ENCODE measurements at regions not wholly inside any gene's neighbourhood (a gene's known extent, or its start where the extent isn't known, plus 50 kb on each side); places are given as distances from the start of the nearest gene placed in this dataset.

DNA sequence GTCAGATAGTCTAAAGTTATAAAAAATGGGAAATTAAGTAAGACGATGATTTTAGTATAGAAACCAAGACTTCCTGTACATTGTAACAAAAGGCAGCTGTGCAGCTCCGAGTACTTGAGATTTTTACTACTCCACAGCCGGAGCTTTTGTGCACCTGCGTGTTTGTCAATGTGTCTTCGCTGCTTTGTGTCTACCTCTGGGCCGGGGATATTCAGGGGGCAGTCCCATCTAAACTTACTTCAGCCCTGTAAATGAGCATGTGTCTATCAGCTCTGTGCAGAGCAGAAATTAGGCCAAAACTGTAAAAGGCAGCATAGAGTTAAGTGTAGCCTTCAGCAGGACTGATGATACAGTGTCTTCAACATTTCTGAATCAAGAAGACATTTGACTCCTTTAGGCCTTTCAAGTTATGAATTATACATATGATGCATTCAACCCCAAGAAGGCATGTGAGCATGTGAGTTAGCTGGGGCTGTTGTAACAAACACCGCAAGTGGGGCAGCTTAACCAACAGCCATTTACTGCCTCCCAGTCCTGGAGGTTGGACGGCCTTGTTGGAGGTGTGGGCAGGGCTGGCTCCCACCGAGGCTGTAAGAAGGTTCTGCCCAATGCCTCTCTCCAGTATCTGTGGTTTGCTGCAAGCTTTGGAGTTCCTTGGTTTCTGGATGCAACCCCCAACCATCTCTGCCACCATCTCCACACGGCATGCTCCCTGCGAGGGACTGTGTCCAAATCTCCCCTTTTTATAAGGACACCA is 191.0 kb upstream of the IRS2 start:
- DNase-seq (ENCODE audit: low spot score): no peak

DNA sequence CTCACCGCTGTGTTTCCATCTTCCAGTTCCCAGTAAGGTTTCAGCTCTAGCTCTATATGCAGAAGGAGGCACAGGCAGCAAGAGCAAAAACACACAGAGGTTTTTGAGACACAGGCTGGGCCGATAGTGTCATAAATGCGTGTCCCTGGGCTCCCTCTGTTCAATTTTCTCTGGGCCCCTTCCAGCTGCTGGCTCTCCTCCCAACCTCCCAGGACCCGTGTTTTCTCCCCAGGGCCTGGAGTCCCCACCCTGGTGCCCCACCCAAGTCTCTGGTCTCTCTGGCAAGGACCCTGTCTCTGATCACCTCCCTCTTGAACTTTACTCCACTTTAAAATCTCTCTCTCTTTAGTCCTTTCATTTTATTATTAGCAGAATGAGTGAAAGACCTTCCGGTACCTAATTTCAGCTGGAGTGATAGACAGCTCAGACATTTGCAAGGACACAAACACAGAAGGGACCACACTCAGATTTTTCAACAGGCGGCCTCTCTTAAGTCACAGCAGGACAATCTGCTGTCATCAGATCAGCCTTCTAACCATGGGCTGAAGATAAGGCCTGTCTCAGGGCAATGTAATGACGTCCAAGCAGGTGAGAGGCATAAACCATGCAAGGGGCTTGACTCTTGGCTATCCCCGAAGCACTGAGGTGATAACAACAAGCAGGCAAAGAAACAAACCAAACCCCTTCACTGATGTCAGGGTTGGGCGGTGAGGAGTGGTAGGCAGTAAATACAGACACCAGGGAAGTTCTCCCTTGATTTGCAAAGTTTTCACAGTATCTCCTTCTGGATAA is 190.0 kb upstream of the IRS2 start:
- DNase-seq (ENCODE audit: low spot score): no peak

DNA sequence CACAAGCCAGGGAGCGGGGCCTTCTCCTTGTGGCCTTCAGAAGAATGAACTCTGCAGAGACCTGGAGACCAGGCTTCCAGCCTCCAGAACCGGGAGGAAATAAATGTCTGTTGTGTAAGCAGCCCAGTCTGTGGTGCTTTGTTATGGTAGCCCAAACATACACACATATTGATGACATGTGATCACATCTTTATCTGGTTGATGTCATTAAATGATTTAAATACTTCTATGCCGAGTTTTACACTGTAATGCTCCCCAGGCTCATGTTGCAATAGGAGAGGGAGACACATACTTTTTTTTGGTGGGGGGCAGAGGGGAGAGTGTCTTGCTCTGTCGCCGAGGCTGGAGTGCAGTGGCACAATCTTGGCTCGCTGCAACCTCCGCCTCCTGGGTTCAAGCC is 188.0 kb upstream of the IRS2 start:
- DNase-seq (ENCODE audit: low spot score): no peak

DNA sequence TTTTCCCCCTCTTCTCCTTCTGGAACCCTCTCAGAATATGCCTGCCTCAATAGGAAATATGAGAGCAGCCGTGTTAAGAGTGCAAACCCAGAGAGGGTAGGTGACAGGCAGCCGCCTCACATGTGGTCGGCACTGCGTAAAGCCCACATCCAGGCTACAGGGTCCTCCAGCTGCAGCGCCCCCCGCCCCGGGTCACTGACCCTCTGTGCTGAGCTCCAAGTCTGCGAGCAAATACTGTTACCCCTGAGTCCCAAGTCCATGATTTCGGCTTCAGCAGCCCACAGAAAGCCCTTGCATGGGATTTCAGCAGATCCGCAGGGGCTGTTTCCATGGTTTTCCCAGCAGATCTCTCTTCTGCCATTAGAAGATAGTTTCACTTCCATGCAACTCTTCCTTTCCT is 186.9 kb upstream of the IRS2 start:
- DNase-seq (ENCODE audit: low spot score): no peak

DNA sequence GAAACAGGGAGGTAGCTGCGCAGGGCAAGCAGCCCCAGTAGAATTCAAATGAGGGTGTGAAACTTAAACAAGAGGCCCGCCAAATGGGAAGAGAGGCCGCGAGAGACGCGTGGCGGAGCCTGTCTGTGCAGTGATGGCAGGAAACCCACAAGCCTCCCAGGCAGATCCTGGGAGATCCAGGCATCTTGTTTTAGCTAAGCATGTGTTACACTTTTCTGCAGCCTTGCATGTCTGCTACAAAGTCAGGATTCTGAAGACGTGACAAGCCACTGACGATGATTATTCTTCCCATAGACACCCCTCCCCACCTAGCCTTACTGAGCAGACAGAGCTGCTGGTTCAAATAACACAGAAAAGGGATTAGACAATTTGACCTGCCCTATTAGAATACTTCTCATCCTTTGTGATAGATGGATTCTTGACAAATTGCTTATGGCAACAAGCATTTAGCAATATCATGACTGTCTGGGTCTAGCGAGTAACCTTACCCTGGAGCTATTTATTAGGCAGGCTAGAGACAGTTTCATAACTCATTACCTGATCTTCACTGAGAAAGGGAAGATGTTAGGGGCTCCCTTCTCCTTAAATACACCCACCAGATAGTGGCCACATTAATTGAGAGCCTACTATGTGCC is 185.2 kb upstream of the IRS2 start:
- DNase-seq (ENCODE audit: low spot score): no peak

DNA sequence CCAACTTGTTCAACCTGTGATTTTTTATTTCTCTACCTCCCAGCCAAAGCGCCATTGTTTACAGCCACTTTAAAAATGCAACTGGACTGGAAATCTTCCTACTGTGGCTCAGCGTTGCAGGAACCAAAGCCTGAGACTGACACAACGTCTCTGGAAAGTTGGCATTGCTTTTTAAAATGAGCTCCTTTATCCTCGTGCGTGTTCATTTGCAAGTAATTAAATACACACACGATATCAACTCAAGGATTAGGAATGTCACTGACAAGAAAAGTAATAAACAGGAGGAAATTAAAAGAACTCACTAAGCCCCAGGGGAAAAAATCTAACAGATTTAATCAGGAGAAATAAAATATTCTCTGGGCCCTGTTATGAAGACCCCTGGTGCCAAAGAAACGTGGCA is 184.6 kb upstream of the IRS2 start:
- DNase-seq (ENCODE audit: low spot score): no peak

DNA sequence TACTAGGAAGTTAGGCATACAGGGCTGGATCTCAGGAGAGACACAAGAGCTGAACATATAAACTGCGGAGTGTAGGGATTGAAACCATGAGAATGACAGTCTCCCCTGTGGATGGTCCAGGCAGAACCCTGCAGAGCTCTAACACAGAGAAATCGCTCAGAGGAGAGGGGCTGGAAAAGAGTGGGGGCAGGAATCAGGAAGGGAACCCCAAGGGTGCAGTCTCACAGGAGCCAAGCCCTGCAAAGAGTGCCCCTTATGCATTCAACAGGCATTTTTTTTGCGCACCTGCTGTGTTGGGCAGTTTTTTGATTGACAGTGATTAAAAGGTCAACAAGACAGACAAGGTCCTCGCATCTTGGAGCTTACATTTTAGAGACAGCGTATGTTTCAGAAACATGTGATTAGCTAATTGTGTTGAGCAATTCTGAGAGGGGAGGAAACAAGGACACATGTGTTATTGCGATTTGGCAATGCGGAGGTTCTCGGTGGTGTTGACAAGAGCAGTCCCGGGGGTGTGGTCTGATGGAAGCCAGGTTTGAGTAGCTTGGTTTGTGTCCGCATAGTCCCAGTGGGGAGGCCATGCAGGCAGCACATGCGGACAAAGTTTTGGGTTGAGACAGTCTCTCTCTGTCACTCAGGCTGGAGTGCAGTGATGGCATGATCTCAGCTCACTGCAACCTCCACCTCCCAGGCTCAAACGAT is 182.6 kb upstream of the IRS2 start:
- no peak for DNase-seq (ENCODE audit: low spot score)

DNA sequence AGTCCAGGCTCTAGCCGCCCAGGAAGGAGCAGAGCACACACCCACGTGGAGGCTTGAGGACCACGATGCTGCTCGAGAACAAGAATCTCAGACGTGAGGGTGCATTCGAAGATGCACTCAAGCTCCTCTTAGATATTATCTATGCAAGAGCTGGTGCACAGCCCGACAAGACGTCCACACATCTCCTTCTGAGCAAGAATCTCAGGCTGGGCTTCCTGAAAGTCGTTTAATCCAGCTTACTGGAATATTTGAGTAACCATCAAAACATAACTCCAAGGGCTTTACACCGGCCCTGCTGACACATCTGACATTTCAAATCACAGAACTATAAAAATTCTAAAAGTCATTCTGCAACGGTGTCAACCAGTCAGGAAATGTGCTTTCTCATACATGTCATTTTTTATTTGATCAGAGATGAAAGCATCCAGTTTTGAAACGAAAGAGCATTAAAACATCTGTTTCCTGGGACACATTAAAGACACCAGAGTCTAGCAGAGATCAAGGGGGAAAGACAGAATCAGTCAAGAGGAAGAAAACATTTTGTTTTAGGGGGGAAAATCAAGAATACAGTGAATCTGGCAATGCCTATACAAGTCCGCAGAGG is 177.7 kb upstream of the IRS2 start:
- no peak for DNase-seq (ENCODE audit: low spot score)

DNA sequence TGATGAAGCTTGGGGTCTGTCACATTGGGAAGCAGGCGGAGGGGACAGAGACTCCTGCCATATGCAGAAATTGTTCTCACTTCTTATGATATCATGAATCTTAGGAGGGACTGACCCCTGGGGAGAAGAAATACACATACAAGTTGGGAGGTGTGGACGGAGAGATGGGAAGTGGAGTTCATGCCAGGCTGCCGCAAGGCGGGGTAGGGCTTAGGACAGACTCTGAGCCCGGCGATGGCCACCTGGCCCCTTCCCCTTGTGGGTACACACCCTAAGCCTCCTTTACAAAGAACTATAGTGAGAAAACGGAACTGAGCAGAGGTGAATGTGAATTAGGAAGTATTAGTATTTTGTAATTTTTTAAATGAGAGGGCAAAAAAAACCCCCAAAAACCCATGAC is 177.0 kb upstream of the IRS2 start:
- no peak for DNase-seq (ENCODE audit: low spot score)

DNA sequence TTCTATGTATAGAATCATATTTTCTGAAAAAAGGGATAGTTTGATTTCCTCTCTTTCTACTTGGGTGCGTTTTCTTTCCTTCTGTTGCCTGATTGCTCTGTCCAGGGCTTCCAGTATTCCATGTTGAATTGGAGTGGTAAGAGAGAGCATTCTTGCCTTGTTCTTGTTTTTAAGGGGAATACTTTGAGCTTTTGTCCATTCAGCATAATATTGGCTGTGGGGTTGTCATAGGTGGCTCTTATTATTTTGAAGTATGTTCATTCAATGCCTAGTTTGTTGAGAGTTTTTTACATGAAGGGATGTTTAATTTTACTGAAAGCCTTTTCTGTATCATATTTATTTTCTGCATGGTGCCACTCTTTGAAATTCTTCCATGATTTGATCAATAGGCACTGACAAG is 173.5 kb upstream of the IRS2 start:
- no peak for DNase-seq (ENCODE audit: low spot score)

DNA sequence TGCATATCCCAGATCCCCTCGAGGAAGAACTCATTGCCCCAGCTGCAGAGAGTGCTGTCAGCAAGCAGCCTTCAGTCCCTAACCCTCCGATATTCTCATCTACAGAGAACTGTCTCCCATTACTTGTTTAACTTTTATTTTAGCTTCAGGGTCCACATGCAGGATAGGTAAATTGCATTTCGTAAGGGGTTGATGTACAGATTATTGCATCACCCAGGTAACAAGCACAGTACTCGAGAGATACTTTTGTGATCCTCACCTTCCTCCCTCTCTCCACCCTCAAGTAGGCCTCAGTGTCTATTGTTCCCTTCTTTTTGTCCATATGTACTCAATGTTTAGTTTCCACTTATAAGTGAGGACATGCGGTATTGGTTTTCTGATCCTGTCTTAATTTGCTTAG is 171.5 kb upstream of the IRS2 start:
- DNase-seq (ENCODE audit: low spot score): no peak

DNA sequence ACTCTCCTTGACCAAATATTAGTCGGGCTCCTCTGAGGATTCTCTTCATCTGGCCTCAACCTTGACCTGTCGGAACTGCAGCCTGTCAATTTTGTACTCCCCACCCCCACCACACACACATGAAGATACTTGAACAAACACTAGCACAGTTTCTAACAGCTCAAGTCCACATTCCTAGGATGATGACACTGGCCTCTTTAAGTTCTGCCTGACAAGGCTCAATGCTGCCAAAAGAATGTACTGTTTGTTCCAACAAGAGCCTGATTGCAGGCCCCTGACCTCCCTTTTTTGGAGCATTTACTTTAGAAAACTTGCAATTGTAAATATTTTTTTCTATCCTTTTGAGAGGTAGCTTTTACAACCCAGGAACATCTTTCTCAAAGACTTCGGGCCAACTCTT is 169.2 kb upstream of the IRS2 start:
- DNase-seq (ENCODE audit: low spot score): no peak

DNA sequence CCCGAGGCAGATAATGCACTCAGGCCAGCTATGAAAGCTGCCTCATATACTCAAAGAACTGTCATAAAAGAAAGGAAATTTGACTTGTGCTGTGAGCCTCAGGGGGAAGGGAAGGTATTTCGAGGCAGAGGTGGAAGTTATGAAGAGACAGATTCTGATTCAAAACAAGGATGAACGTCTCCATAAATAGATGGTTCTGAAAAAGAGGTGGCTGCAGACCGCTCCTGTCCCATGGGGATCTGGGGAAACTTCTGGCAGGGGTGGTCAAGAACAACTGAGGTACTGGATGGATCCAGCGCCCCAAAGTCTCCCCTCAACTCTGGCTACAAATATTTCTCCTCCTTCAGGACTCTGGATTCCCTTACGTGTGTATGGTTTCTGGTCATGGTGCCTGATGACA is 168.1 kb upstream of the IRS2 start:
- DNase-seq (ENCODE audit: low spot score): no peak

DNA sequence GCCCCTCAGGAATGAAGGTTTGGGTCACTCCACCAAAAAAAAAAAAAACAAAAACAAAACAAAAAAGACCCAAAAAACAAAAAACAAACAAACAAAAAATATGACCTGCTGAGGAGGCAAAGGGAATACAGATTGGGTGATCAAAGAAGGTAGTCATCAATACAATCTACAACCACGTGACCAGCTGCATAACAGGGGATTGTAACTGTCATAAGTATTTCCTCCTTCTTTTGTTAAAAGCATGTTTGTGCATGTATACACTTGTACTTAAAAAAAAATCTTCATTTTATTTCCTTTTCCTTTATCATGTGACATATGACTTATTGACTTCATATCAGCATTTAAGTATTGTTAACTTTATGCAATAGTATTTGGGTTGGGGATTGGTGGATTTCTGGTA is 165.1 kb upstream of the IRS2 start:
- DNase-seq (ENCODE audit: low spot score): no peak

DNA sequence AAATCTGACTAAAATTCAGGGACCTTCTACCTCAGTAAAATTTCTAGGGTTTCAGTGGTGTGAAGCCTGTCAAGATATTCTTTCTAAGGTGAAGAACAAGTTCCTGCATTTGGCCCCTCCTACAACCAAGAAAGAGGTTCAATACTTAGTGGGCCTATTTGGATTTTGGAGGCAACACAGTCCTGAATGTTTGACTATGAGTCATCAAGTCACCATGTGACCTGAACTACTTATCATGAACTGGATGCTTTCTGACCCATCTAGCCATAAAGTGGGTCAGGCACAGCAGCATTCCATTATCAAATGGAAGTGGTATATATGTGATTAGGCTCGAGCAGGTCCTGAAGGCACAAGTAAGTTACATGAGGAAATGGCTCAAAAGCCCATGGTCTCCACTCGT is 163.0 kb upstream of the IRS2 start:
- no peak for DNase-seq (ENCODE audit: low spot score)

DNA sequence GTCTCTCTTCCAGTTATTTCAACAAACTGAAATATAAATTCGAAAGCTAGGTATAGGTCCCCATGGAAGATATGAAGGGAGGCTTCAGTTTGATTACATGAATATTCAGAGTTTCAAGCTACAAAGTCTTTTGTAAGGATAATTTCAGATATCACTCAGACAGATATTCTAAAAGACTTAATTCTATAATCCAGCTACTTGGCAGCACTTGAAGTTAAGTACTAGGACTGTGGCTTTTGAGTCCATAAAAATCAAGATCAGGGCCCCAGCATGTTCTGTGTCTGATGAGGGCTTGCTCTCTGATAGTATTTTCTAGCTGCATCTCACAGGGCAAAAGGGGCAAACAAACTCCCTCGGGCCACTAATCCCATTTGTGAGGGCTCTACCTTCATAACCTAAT is 160.6 kb upstream of the IRS2 start:
- DNase-seq (ENCODE audit: low spot score): no peak

DNA sequence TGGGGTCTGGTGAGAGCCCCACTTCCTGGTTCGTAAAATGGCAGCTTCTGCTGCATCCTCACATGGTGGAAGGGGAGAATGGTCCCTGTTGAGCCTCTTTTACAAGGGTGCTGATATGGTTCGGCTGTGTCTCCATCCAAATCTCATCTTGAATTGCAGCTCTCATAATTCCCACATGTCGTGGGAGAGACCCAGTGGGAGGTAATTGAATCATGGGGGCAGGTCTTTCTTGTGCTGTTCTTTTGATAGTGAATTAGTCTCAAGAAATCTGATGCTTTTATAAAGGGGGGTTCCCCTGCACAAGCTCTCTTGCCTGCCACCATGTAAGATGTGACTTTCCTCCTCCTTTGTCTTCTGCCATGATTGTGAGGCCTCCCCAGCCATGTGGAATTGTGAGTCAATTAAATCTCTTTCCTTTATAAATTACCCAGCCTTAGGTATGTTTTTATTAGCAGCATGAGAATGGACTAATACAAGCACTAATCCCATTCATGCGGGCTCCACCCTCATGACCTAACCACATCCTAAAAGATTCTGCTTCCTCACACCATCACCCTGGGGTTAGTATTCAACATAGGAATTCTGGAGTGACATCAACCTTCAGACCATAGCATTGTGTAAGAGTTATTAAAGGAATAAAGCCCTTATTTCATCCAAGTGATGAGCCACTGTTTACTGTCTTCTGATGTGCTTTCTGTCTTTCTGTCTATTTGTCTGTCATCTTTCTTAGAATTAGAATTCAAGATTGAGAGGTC is 159.0 kb upstream of the IRS2 start:
- DNase-seq (ENCODE audit: low spot score): peak; percentile 3

DNA sequence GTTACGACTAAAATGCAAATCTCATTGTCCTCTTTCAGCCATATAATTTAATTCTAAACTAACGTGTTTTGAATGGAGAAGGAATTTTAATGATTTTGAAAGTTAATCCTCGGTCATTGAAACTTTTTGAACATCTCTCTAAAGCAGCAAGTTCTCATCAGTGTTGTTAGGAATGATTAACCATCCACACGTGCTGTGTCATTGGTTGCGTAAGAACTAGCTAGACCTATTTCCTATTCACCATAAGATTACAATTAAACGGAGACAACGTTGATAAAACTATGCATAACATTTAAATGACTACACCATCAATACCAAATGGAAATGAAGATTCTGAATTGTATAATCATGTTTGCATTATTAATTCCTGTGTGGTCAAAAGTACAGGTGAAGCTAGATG is 155.6 kb upstream of the IRS2 start:
- DNase-seq (ENCODE audit: low spot score): no peak

DNA sequence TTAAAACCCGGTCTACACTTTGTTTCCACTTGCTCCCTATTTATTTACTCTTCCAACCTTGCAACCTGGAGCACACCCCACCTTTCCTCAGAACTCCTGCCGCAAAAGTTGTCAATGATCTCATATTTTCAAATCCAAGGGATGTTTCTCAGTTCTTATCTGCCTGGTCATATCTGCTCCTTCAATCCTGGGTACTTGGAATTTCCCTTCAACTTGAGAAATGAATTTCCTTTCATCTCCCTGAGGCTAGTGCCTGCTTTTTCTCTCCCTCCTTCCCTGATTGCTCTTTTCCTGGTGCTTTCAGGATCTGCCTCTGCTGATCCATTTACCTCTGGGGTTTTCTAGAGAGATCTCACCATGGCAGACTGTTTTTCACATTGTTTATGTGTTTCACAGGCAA is 154.8 kb upstream of the IRS2 start:
- no peak for DNase-seq (ENCODE audit: low spot score)

DNA sequence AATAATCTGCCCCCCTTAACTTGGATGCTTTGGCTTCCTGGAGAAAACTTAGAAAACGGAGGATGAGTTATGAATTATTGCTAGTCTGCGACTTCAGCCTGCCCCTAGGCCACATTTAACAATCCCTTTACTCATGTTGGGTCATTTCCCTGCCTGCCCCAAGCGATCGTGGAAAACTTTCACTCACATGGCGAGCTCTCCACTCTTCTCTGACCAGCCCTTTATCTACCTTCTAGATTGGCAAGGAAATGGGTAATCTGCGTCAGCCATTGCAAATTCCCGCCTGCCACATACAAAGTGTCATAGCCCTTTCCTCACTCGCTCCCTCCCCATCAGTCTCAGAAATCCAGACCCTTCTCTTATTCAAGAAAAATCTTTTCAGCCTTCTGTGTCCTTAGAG is 154.3 kb upstream of the IRS2 start:
- no peak for DNase-seq (ENCODE audit: low spot score)

DNA sequence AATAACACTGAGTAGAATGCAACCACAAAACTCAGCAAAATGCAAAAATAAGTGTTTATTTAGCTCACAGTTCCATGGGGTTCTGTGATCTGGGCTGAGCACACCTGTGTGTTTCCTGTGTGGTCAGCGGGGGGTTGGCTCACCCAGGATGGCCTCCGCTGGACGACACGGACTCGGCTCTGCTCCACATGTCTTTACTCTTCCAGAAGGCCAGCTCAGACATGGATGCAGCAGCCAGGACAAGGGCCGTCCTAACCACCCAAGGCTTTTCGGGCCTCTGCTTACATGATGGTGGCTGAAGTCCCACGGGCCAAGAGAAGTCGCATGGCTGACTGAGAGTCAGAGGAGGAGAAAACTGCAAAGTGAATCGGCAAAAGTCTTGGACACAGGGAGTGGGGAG is 153.5 kb upstream of the IRS2 start:
- no peak for DNase-seq (ENCODE audit: low spot score)

DNA sequence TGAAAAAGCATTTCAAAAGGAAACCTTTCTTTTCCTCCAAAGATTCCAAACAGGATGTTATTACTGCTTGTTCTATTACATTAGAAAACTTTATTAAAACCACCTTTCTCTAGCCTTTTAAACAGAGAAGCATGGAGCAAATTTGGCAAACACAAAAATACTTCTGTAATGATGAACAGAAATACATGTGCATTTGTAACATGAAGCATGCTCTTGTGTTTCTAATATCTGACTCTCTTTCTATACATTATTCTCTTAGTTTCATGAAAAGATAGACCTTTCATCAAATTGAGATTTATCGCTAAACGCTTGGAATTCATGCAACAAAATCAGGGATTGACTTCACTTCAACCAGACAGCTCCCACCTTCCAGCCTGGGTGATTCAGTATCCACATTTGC is 152.8 kb upstream of the IRS2 start:
- no peak for DNase-seq (ENCODE audit: low spot score)

All from RKO (cell line).